ENCODE measurements at regions not wholly inside any gene's neighbourhood (a gene's known extent, or its start where the extent isn't known, plus 50 kb on each side); places are given as distances from the start of the nearest gene placed in this dataset.
A peak's percentile ranks its signal among the peaks of the same experiment; 100 is the strongest.

DNA sequence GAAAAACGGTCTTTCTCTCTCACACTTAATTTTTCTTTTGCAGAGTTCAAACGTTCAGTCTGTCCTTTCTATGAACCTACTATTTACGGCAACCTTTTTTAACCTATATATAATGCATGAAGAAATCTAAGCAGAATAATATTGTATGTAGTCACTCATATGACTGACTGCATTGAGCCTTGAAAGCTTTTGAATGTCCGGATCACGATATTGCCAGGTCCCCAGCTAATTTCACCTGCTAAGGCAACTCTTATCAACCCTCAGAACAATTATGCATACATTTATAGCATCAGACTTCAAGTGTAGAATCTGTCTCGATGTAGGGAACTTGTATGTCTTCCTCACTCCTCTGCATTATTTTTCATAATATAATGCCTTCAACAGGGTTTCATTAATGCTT, 1083.8 kb upstream of the KLHL29 start:
- Histone ChIP-seq H3K4me3 (no peak overlapping the region), H3K27ac (no peak overlapping the region), H3K36me3 (ENCODE audit: insufficient read depth, low read length) (no peaks in the 10 kb centered on the region), H3K9me3 (ENCODE audit: low read depth, low read length) (no peaks in the 10 kb centered on the region), H3K9ac (ENCODE audit: insufficient read length) (no peak overlapping the region)
- no peak for DNase-seq (ENCODE audit: low read depth, low spot score)
- no peak for TF ChIP-seq EZH2 (IDR thresholded peaks at IDR 0.05)
- no peak for TF ChIP-seq FOXP2 (optimal IDR thresholded peaks at IDR 0.05; ENCODE audit: control extremely low read depth, extremely low read length, insufficient read depth)
- no peak for TF ChIP-seq POLR2AphosphoS5 (IDR thresholded peaks at IDR 0.05; ENCODE audit: borderline replicate concordance, low read depth, low read length)

DNA sequence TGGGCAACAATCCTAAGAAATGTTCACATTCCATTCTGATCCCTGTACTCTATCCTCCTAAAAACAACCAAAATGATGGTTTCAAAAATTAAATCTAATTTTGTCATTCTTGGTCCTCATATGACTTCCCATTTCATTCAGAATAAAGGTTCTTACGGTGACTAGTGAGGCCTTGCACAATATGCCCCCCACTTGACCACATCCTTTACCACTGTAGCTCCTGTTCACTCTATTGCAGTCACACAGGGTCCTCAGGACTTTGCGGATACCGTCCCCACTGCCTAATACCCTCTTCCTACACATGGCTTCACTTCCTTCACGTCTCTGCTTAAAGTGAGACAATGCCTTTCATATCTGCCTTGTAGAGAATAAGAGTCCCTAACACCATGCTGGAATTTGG, 1058.7 kb upstream of the KLHL29 start:
- no peak for DNase-seq (ENCODE audit: low read depth, low spot score)
- no peak overlapping the region for H3K4me3 ChIP-seq
- H3K9ac ChIP-seq (ENCODE audit: insufficient read length) = no peak overlapping the region
- TF ChIP-seq EZH2 (IDR thresholded peaks at IDR 0.05) = no peak
- H3K9me3 ChIP-seq (ENCODE audit: low read depth, low read length) = no peaks in the 10 kb centered on the region
- no peak overlapping the region for H3K27ac ChIP-seq
- H3K36me3 ChIP-seq (ENCODE audit: insufficient read depth, low read length) = no peaks in the 10 kb centered on the region

DNA sequence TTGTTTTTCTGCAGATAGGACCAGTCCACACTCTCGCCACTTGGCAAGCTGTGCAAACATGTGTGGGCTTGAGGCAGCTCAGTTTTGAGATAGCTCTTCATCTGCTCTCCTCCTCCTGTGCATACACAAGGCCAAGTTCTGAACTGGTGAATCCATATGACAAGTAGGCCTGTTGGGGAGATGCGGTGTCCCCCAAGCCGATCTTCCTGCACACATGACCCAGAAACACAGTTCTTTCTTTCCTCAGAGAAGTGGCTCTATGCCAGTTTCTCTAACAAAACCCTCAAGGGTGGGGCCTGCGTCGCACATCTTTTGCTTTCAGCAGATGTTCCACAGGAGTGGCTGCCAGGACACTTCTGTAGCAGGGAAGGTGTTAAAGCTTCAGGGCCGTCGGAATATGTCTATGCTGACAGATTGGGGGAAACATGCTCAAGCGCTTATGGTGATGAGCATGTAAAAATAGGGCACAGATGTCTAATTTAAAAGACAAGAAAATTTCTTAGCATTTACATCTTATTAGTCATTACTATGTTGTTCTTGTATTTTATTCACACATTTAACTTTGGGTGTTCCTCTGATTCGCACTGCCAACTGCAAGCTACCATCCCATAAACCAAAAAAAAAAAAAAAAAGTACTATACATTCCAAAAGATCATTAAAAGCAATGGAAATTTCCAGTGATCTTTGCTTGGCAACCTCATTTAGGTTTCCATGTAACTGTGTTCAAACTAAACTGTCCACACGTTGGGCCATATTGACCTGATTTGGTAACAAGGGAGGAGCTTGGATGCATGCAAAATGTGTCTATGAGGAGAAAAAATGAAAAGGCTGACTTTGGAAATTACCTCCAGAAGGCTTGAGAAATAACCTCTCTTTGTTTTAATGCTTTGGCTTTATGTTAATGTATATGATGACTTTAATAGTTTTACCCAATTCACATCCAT, 1055.5 kb upstream of the KLHL29 start:
- H3K9me3 ChIP-seq (ENCODE audit: low read depth, low read length) = no peaks in the 10 kb centered on the region
- no peaks in the 10 kb centered on the region for H3K36me3 ChIP-seq (ENCODE audit: insufficient read depth, low read length)
- TF ChIP-seq POLR2AphosphoS5 (IDR thresholded peaks at IDR 0.05; ENCODE audit: borderline replicate concordance, low read depth, low read length) = no peak
- no peak for TF ChIP-seq EZH2 (IDR thresholded peaks at IDR 0.05)
- no peak for TF ChIP-seq FOXP2 (optimal IDR thresholded peaks at IDR 0.05; ENCODE audit: control extremely low read depth, extremely low read length, insufficient read depth)
- H3K9ac ChIP-seq (ENCODE audit: insufficient read length) = no peak overlapping the region
- no peak for DNase-seq (ENCODE audit: low read depth, low spot score)
- H3K27ac ChIP-seq = no peak overlapping the region
- no peak overlapping the region for H3K4me3 ChIP-seq

DNA sequence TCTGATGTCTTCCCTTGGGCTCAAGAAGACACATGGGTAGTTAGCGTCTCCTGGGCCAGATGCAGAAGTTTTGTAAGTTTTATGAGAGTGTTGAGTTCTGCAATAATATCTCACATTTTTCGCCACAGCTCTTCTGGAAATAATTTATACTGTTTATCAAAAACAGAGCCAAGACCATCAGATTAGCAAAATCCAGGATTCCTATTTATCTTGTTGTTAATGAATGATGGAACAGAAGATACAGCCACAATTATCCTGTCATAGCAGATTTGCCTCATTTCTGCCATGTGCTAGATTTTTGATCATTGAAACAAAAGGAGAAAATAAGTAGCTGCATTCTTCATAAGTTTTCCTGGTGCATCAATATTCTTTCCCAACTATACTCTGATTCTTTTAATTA, 1048.6 kb upstream of the KLHL29 start:
- H3K36me3 ChIP-seq (ENCODE audit: insufficient read depth, low read length) = no peaks in the 10 kb centered on the region

DNA sequence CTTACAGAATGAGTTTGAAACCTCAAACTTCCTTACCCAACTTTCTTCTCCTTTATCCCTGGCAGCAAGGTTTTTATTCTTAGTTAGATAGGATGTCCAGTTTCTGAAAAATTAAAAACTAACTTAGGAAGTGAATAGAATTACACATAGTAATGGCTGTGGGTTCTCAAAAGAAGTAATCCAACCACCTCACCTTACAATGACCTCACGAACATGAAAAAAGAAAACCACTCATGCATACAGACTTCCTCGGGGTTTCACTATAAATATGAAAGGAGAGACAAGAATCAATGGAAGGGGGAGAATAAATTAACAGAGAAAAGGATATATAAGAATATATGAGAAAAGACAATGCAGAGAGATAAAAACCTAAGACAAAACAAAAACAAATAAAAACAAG, 1044.3 kb upstream of the KLHL29 start:
- Histone ChIP-seq H3K9ac (ENCODE audit: insufficient read length) (no peak overlapping the region), H3K9me3 (ENCODE audit: low read depth, low read length) (no peaks in the 10 kb centered on the region), H3K27ac (no peak overlapping the region), H3K4me3 (no peak overlapping the region), H3K36me3 (ENCODE audit: insufficient read depth, low read length) (no peaks in the 10 kb centered on the region)
- no peak for DNase-seq (ENCODE audit: low read depth, low spot score)
- TF ChIP-seq POLR2AphosphoS5 (IDR thresholded peaks at IDR 0.05; ENCODE audit: borderline replicate concordance, low read depth, low read length) = no peak
- no peak for TF ChIP-seq EZH2 (IDR thresholded peaks at IDR 0.05)
- no peak for TF ChIP-seq FOXP2 (optimal IDR thresholded peaks at IDR 0.05; ENCODE audit: control extremely low read depth, extremely low read length, insufficient read depth)

More for the DNA sequence above, 1048.6 kb upstream of the KLHL29 start:
- Histone ChIP-seq H3K4me3 (no peak overlapping the region), H3K9me3 (ENCODE audit: low read depth, low read length) (no peaks in the 10 kb centered on the region), H3K9ac (ENCODE audit: insufficient read length) (no peak overlapping the region), H3K27ac (no peak overlapping the region)
- DNase-seq (ENCODE audit: low read depth, low spot score) = no peak
- no peak for TF ChIP-seq FOXP2 (optimal IDR thresholded peaks at IDR 0.05; ENCODE audit: control extremely low read depth, extremely low read length, insufficient read depth)
- no peak for TF ChIP-seq EZH2 (IDR thresholded peaks at IDR 0.05)
- no peak for TF ChIP-seq POLR2AphosphoS5 (IDR thresholded peaks at IDR 0.05; ENCODE audit: borderline replicate concordance, low read depth, low read length)

DNA sequence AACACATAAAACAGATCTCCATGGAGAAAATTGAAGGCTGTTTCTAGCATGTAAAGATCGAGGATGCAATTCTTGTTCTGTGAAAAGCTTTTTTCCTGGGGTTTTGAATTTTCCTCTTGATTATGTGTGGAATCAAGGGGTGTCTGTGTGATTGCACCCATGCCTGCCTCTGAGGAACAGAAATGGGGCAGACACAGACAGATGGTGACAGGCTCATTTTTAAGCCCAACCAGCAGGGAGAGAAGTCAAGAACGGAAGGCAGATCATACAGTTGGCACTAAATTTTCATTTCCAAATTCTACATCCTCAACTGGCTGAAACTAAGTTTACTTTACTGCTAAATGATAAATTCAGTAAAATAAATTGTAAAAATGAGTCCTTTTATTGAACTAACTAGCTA, 1037.7 kb upstream of the KLHL29 start:
- Histone ChIP-seq H3K4me3 (no peak overlapping the region), H3K27ac (no peak overlapping the region), H3K9me3 (ENCODE audit: low read depth, low read length) (no peaks in the 10 kb centered on the region), H3K36me3 (ENCODE audit: insufficient read depth, low read length) (no peaks in the 10 kb centered on the region), H3K9ac (ENCODE audit: insufficient read length) (no peak overlapping the region)
- TF ChIP-seq POLR2AphosphoS5 (IDR thresholded peaks at IDR 0.05; ENCODE audit: borderline replicate concordance, low read depth, low read length) (no peak), EZH2 (IDR thresholded peaks at IDR 0.05) (no peak), FOXP2 (optimal IDR thresholded peaks at IDR 0.05; ENCODE audit: control extremely low read depth, extremely low read length, insufficient read depth) (no peak)
- no peak for DNase-seq (ENCODE audit: low read depth, low spot score)

DNA sequence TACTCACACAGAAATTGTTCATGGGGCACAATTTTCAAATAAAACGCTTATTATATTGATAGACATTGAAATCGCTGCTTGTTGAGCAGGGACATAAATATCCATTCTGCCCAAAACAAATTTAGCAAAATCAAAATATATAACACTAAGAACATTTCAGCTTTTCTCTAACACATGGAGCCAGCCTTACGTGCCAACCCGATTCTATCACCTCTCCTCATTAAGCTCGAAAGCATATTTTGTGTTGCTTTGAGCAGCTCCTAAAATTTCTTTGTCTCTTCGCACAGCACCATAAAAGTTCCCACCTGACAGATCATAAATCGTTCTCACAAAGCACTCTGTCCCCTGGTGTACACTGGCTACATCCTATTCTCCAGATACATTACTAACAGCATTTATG, 1034.4 kb upstream of the KLHL29 start:
- DNase-seq (ENCODE audit: low read depth, low spot score) = no peak
- TF ChIP-seq FOXP2 (optimal IDR thresholded peaks at IDR 0.05; ENCODE audit: control extremely low read depth, extremely low read length, insufficient read depth) (no peak), EZH2 (IDR thresholded peaks at IDR 0.05) (no peak), POLR2AphosphoS5 (IDR thresholded peaks at IDR 0.05; ENCODE audit: borderline replicate concordance, low read depth, low read length) (no peak)
- no peaks in the 10 kb centered on the region for H3K9me3 ChIP-seq (ENCODE audit: low read depth, low read length)

DNA sequence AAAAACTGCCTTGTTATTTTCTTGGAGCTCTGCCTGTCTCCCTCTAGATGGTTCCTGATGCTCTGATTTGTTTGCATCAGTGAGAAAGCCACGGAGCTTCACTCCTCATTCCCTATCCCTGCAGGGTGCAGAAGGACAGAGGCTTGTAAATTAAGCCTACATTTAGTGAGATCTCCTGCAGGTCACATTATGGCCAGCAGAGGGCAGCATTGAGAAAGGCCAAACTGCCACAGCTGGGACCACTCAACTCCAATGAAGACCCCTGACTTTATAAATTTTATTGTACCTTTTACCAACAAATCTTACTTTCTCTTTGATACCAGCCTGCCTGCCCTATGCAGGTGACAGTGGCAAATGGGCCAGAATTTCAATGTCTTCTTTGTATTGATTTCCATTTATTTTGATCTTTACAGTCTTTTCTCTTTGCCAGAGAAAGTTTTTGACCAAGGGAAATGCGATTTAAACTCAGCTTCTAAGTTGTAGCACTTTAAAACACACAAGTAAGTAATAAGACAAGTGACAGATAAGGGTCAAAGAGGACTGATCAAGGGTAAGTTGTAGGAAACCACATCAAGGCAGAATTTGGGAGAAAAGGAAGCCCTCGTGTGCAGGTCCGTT, 1029.1 kb upstream of the KLHL29 start:
- Histone ChIP-seq H3K9me3 (ENCODE audit: low read depth, low read length) (no peaks in the 10 kb centered on the region), H3K9ac (ENCODE audit: insufficient read length) (no peak overlapping the region), H3K4me3 (no peak overlapping the region), H3K36me3 (ENCODE audit: insufficient read depth, low read length) (no peaks in the 10 kb centered on the region), H3K27ac (no peak overlapping the region)
- DNase-seq (ENCODE audit: low read depth, low spot score) = peak; percentile 10
- TF ChIP-seq FOXP2 (optimal IDR thresholded peaks at IDR 0.05; ENCODE audit: control extremely low read depth, extremely low read length, insufficient read depth) (no peak), POLR2AphosphoS5 (IDR thresholded peaks at IDR 0.05; ENCODE audit: borderline replicate concordance, low read depth, low read length) (no peak), EZH2 (IDR thresholded peaks at IDR 0.05) (no peak)

More for the DNA sequence above, 1034.4 kb upstream of the KLHL29 start:
- no peak overlapping the region for H3K4me3 ChIP-seq
- no peak overlapping the region for H3K9ac ChIP-seq (ENCODE audit: insufficient read length)
- no peak overlapping the region for H3K27ac ChIP-seq
- H3K36me3 ChIP-seq (ENCODE audit: insufficient read depth, low read length) = no peaks in the 10 kb centered on the region

Measured in SK-N-MC (cell line).